ENCODE measurements at regions not wholly inside any gene's neighbourhood (a gene's known extent, or its start where the extent isn't known, plus 50 kb on each side); places are given as distances from the start of the nearest gene placed in this dataset.

- in situ Hi-C loops (cut with MboI; ENCODE audit: low sequenced_read_pairs, unreplicated experiment): no loop called here
- no peak for TF ChIP-seq CTCF (IDR thresholded peaks at IDR 0.05; ENCODE audit: borderline replicate concordance, control extremely low read depth, extremely low read depth, insufficient read depth, missing control alignments)
- no peak for DNase-seq (ENCODE audit: low spot score)
Observed at GRCh38 chr12:87760943-87761342, 268.3 kb downstream of the C12orf50 start.

- in situ Hi-C loops (cut with MboI; ENCODE audit: low sequenced_read_pairs, unreplicated experiment): no loop called here
- DNase-seq (ENCODE audit: low spot score): no peak
- no peak for TF ChIP-seq CTCF (IDR thresholded peaks at IDR 0.05; ENCODE audit: borderline replicate concordance, control extremely low read depth, extremely low read depth, insufficient read depth, missing control alignments)
Observed at GRCh38 chr12:87758271-87758670, 270.9 kb downstream of the C12orf50 start.

- in situ Hi-C loops (cut with MboI; ENCODE audit: low sequenced_read_pairs, unreplicated experiment): no loop called here
- no peak for TF ChIP-seq CTCF (IDR thresholded peaks at IDR 0.05; ENCODE audit: borderline replicate concordance, control extremely low read depth, extremely low read depth, insufficient read depth, missing control alignments)
- DNase-seq (ENCODE audit: low spot score): no peak
Observed at GRCh38 chr12:87756721-87757120, 272.5 kb downstream of the C12orf50 start.

- DNase-seq (ENCODE audit: low spot score): no peak
- TF ChIP-seq CTCF (IDR thresholded peaks at IDR 0.05; ENCODE audit: borderline replicate concordance, control extremely low read depth, extremely low read depth, insufficient read depth, missing control alignments): no peak
- in situ Hi-C loops (cut with MboI; ENCODE audit: low sequenced_read_pairs, unreplicated experiment): no loop called here
Observed at GRCh38 chr12:87756111-87756510, 273.1 kb downstream of the C12orf50 start.

GRCh38 chr12:87728931-87729593 lies 300.1 kb downstream of the C12orf50 start:
- in situ Hi-C loops (cut with MboI; ENCODE audit: low sequenced_read_pairs, unreplicated experiment): no loop called here
- DNase-seq (ENCODE audit: low spot score): no peak
- no peak for TF ChIP-seq CTCF (IDR thresholded peaks at IDR 0.05; ENCODE audit: borderline replicate concordance, control extremely low read depth, extremely low read depth, insufficient read depth, missing control alignments)

GRCh38 chr12:87720967-87721366 lies 308.2 kb downstream of the C12orf50 start:
- no peak for TF ChIP-seq CTCF (IDR thresholded peaks at IDR 0.05; ENCODE audit: borderline replicate concordance, control extremely low read depth, extremely low read depth, insufficient read depth, missing control alignments)
- in situ Hi-C loops (cut with MboI; ENCODE audit: low sequenced_read_pairs, unreplicated experiment): no loop called here

More at GRCh38 chr12:87720967-87721366, 308.2 kb downstream of the C12orf50 start:
- no peak for DNase-seq (ENCODE audit: low spot score)

Measured in GM13976 (cell line).